Body of pancreas (tissue), 4 donors: ENCODE measurements at regions not wholly inside any gene's neighbourhood (a gene's known extent, or its start where the extent isn't known, plus 50 kb on each side); places are given as distances from the start of the nearest gene placed in this dataset.

Experiments
- POLR2A ChIP-seq, 3 donors: fragments of 450-650 bp; IDR thresholded peaks; one replicate each; pipeline ENCODE4 v1.6.1; 2016; ENCODE audit warnings: antibody characterized with exemption in 3 of 3, mild to moderate bottlenecking in 2 of 3
- TF ChIP-seq, protein P1 (sequence below), 7 experiments: fragments of 450-650 bp in 4 of 7; fragments of 200-600 bp in 3 of 7; sonication (generic) in 3 of 7; IDR thresholded peaks; one replicate each; pipeline ENCODE4 v1.5.1; 2016 to 2019; ENCODE audit warnings: antibody characterized with exemption in 7 of 7

DNA sequence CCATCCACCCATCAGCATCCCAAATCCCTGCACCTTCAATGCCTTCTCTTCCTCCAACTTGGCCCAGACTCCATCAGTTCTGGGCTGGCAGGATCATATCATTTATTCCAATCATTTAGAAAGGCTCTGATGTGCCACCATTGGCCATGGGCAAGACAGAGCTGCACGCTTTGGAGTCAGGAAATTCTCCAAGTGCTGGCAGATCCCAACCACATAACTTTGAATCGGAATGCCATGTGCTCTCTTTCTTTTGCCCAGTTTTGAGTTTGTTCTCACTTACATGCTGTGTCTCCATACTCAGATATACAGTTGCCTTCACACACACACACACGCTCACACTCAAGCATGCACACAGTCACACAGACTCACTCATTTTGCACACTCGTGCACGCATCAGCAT is 85.7 kb upstream of the GHITM start:
- TF ChIP-seq, protein P1, sequence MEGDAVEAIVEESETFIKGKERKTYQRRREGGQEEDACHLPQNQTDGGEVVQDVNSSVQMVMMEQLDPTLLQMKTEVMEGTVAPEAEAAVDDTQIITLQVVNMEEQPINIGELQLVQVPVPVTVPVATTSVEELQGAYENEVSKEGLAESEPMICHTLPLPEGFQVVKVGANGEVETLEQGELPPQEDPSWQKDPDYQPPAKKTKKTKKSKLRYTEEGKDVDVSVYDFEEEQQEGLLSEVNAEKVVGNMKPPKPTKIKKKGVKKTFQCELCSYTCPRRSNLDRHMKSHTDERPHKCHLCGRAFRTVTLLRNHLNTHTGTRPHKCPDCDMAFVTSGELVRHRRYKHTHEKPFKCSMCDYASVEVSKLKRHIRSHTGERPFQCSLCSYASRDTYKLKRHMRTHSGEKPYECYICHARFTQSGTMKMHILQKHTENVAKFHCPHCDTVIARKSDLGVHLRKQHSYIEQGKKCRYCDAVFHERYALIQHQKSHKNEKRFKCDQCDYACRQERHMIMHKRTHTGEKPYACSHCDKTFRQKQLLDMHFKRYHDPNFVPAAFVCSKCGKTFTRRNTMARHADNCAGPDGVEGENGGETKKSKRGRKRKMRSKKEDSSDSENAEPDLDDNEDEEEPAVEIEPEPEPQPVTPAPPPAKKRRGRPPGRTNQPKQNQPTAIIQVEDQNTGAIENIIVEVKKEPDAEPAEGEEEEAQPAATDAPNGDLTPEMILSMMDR (IDR thresholded peaks at IDR 0.05), result no peak
- no peak for TF ChIP-seq POLR2A (IDR thresholded peaks at IDR 0.05)
